GM19240 (cell line): ENCODE measurements at regions not wholly inside any gene's neighbourhood (a gene's known extent, or its start where the extent isn't known, plus 50 kb on each side); places are given as distances from the start of the nearest gene placed in this dataset.

Source experiments
- DNase-seq: peaks from one replicate; pipeline ENCODE4 v3.0.0; 2011; ENCODE audit warnings: low spot score; ENCODE audit not compliant: insufficient read length

- no peak for DNase-seq
Measured at GRCh38 chr20:63100926-63101699, 94.3 kb upstream of the BHLHE23 start.

- no peak for DNase-seq
Measured at GRCh38 chr20:63100174-63100925, 93.6 kb upstream of the BHLHE23 start.

- no peak for DNase-seq
Measured at GRCh38 chr20:63099456-63100173, 92.9 kb upstream of the BHLHE23 start.

GRCh38 chr20:63098195-63098810 lies 91.5 kb upstream of the BHLHE23 start:
- DNase-seq = no peak

GRCh38 chr20:63097336-63097831 lies 90.6 kb upstream of the BHLHE23 start:
- no peak for DNase-seq

- no peak for DNase-seq
Measured at GRCh38 chr20:63096681-63097335, 90.0 kb upstream of the BHLHE23 start.

GRCh38 chr20:63095718-63096654 lies 89.2 kb upstream of the BHLHE23 start:
- DNase-seq = no peak

- no peak for DNase-seq
Measured at GRCh38 chr20:63094767-63095499, 88.2 kb upstream of the BHLHE23 start.

GRCh38 chr20:63093966-63094766 lies 87.4 kb upstream of the BHLHE23 start:
- no peak for DNase-seq

GRCh38 chr20:63092660-63093215 lies 86.0 kb upstream of the BHLHE23 start:
- DNase-seq = no peak

- no peak for DNase-seq
Measured at GRCh38 chr20:63091901-63092659, 85.3 kb upstream of the BHLHE23 start.

GRCh38 chr20:63090682-63091571 lies 84.2 kb upstream of the BHLHE23 start:
- DNase-seq = no peak

- no peak for DNase-seq
Measured at GRCh38 chr20:63090052-63090451, 83.3 kb upstream of the BHLHE23 start.

GRCh38 chr20:63089051-63089907 lies 82.5 kb upstream of the BHLHE23 start:
- no peak for DNase-seq
